B cell (primary cell): ENCODE measurements at regions not wholly inside any gene's neighbourhood (a gene's known extent, or its start where the extent isn't known, plus 50 kb on each side); places are given as distances from the start of the nearest gene placed in this dataset.

Experiments used
- ATAC-seq: fragments of 200-7000 bp; cut with Tn5 transposase; one replicate; pipeline ENCODE4 v1.10.0; 2021; ENCODE audit warnings: low read depth, mild to moderate bottlenecking, moderate number of reproducible peaks, moderate library complexity
- CTCF ChIA-PET: fragments of 350-600 bp; sonication (Branson Sonifier 250); formaldehyde crosslinking; loops from one replicate; lab custom pipeline; 2021; ENCODE audit warnings: antibody characterized with exemption, inconsistent platforms; lab: Charles Lee
- POLR2A ChIA-PET: fragments of 350-600 bp; sonication (Branson Sonifier 250); formaldehyde crosslinking; loops from one replicate; lab custom pipeline; 2021; ENCODE audit warnings: antibody characterized with exemption; lab: Charles Lee
- DNase-seq: peaks from one replicate; pipeline ENCODE4 v3.0.0; 2013
- H2AFZ ChIP-seq: 2 replicates; pipeline ENCODE4 v1.6.1; 2012; ENCODE audit warnings: mild to moderate bottlenecking, low read depth, low read length; ENCODE audit not compliant: insufficient read depth, poor library complexity, severe bottlenecking
- H3K27ac ChIP-seq, 2 donors: 1 replicate in 1 of 2; 2 replicates in 1 of 2; pipeline ENCODE4 v1.5.1; 2012 to 2013; ENCODE audit warnings: low read length in 2 of 2, mild to moderate bottlenecking in 2 of 2, moderate library complexity in 1 of 2
- H3K27me3 ChIP-seq, 4 experiments: fragments of 200-600 bp in 1 of 4; sonication (generic) in 1 of 4; replicated peaks in 1 of 4; 1 replicate in 2 of 4; 2 replicates in 2 of 4; pipeline versions ENCODE4 v1.6.1 to v1.7.0; 2013 to 2016; ENCODE audit warnings: low read length in 3 of 4, mild to moderate bottlenecking in 2 of 4, mixed read lengths in 1 of 4, moderate library complexity in 1 of 4; ENCODE audit not compliant: insufficient read depth in 4 of 4, control insufficient read depth in 3 of 4; ENCODE audit errors: control extremely low read depth in 1 of 4
- H3K36me3 ChIP-seq, 2 experiments: replicated peaks in 1 of 2; 1 replicate in 1 of 2; 2 replicates in 1 of 2; pipeline versions ENCODE4 v1.6.1 to v1.7.1; 2013; ENCODE audit warnings: low read length in 1 of 2; ENCODE audit not compliant: insufficient read depth in 2 of 2, control insufficient read depth in 1 of 2; ENCODE audit errors: control extremely low read depth in 1 of 2, extremely low read depth in 1 of 2
- H3K4me1 ChIP-seq, 2 donors: fragments of 200-600 bp in 1 of 2; sonication (generic) in 1 of 2; 1 replicate in 1 of 2; 2 replicates in 1 of 2; pipeline versions ENCODE4 v1.5.1 to v1.6.1; 2013 to 2017; ENCODE audit warnings: low read length in 2 of 2; ENCODE audit not compliant: control insufficient read depth in 2 of 2, insufficient read depth in 2 of 2
- H3K4me2 ChIP-seq: replicated peaks from 2 replicates; pipeline ENCODE3; 2012; ENCODE audit warnings: mild to moderate bottlenecking, low read depth, low read length; ENCODE audit not compliant: poor library complexity, severe bottlenecking
- H3K4me3 ChIP-seq, 5 experiments: fragments of 200-600 bp in 1 of 5; sonication (generic) in 1 of 5; 1 replicate in 3 of 5; 2 replicates in 2 of 5; pipeline versions ENCODE4 v1.5.1 to v1.7.0; 2011 to 2016; ENCODE audit warnings: low read length in 4 of 5, mild to moderate bottlenecking in 4 of 5, low read depth in 2 of 5, control low read depth in 1 of 5, moderate library complexity in 1 of 5; ENCODE audit not compliant: insufficient read depth in 1 of 5; ENCODE audit errors: control extremely low read depth in 1 of 5, extremely low read depth in 1 of 5
- H3K79me2 ChIP-seq: fragments of 200-600 bp; sonication (generic); one replicate; pipeline ENCODE4 v1.6.0; 2016; ENCODE audit warnings: low read length; ENCODE audit not compliant: control insufficient read depth, insufficient read depth
- H3K9ac ChIP-seq: fragments of 200-600 bp; sonication (generic); 2 replicates; pipeline ENCODE4 v1.6.1; 2017; ENCODE audit warnings: mild to moderate bottlenecking, low read length, moderate library complexity
- H3K9me3 ChIP-seq, 3 donors: one replicate each; pipeline versions ENCODE4 v1.6.1 to v1.7.1; 2013; ENCODE audit warnings: low read length in 2 of 3; ENCODE audit not compliant: control insufficient read depth in 2 of 3, insufficient read depth in 1 of 3; ENCODE audit errors: control extremely low read depth in 1 of 3
- H4K20me1 ChIP-seq: 2 replicates; pipeline ENCODE4 v1.6.0; 2012; ENCODE audit warnings: mild to moderate bottlenecking, low read length; ENCODE audit not compliant: insufficient read depth, control insufficient read depth, poor library complexity, severe bottlenecking
- H3K27ac Mint-ChIP-seq: one replicate; pipeline ENCODE4 v1.8.0; 2021; ENCODE audit warnings: mixed read lengths
- H3K27me3 Mint-ChIP-seq: one replicate; pipeline ENCODE4 v1.8.0; 2021; ENCODE audit warnings: mixed read lengths
- H3K4me1 Mint-ChIP-seq: one replicate; pipeline ENCODE4 v1.8.0; 2021; ENCODE audit warnings: mixed read lengths
- H3K4me3 Mint-ChIP-seq: one replicate; pipeline ENCODE4 v1.8.0; 2021; ENCODE audit warnings: mixed read lengths
- H3K9me3 Mint-ChIP-seq: one replicate; pipeline ENCODE4 v1.8.0; 2022; ENCODE audit warnings: mixed read lengths; ENCODE audit not compliant: insufficient read depth
- EZH2 ChIP-seq: IDR thresholded peaks from 2 replicates; pipeline ENCODE4 v1.6.1; 2012; ENCODE audit warnings: borderline replicate concordance, low read depth, mild to moderate bottlenecking, moderate library complexity, low read length; ENCODE audit not compliant: insufficient read depth, poor library complexity, severe bottlenecking
- WGBS: methylation state at CpG from one replicate; pipeline ENCODE4 v1.1.5; 2013; ENCODE audit warnings: missing lambda C conversion rate; ENCODE audit not compliant: insufficient coverage; 5-methylcytosine and 5-hydroxymethylcytosine counted together
- intact Hi-C: fragments of 100-400 bp; cut with micrococcal nuclease; formaldehyde crosslinking; loops from one replicate; pipeline ENCODE4 v1.10.0; 2022
- TF ChIP-seq, protein P1 (sequence below): fragments of 200-600 bp; IDR thresholded peaks from one replicate; pipeline ENCODE4 v1.8.0; 2022; ENCODE audit warnings: antibody characterized with exemption, mild to moderate bottlenecking

DNA sequence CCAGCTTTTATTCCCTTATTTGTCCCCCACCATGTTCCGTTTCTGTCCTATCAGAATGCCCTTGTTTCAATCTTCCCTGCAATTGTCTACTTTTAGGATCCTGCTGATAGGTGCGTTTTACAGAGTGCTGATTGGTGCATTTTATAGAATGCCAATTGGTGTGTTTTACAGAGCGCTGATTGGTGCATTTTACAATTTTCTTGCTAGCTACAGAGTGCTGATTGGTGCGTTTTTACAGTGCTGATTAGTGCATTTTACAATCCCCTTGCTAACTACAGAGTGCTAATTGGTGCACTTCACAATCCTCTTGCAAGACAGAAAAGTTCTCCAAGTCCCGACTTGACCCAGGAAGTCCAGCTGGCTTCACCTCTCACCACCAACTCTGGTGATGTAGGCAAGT, 161.6 kb upstream of the CDYL start:
- Histone ChIP-seq H3K79me2 (no peaks in the 10 kb centered on the region), H3K27ac (no peak overlapping the region), H3K36me3 (no peaks in the 10 kb centered on the region), H3K4me3 (no peak overlapping the region), H4K20me1 (no peaks in the 10 kb centered on the region), H2AFZ (no peak overlapping the region), H3K9me3 (peaks cover 0 to 3% (median 0%) of the 10 kb centered on the region in 3 donors), H3K4me1 (peaks cover 0 to 3% of the 10 kb centered on the region in 2 donors), H3K4me2 (no peak overlapping the region), H3K27me3 (no peaks in the 10 kb centered on the region), H3K9ac (no peak overlapping the region)
- ChIA-PET CTCF (no interaction called here), POLR2A (no interaction called here)
- Mint-ChIP-seq H3K27ac (no peak overlapping the region), H3K9me3 (no peaks in the 10 kb centered on the region), H3K4me1 (peaks cover 10% of the 10 kb centered on the region), H3K4me3 (no peak overlapping the region), H3K27me3 (peaks cover 33% of the 10 kb centered on the region)
- DNase-seq = no peak
- no peak for ATAC-seq
- intact Hi-C loops = no loop called here
- WGBS = 100% methylated on average over 2 of the region's 5 CpGs
- no peak for TF ChIP-seq EZH2
- TF ChIP-seq, protein P1, sequence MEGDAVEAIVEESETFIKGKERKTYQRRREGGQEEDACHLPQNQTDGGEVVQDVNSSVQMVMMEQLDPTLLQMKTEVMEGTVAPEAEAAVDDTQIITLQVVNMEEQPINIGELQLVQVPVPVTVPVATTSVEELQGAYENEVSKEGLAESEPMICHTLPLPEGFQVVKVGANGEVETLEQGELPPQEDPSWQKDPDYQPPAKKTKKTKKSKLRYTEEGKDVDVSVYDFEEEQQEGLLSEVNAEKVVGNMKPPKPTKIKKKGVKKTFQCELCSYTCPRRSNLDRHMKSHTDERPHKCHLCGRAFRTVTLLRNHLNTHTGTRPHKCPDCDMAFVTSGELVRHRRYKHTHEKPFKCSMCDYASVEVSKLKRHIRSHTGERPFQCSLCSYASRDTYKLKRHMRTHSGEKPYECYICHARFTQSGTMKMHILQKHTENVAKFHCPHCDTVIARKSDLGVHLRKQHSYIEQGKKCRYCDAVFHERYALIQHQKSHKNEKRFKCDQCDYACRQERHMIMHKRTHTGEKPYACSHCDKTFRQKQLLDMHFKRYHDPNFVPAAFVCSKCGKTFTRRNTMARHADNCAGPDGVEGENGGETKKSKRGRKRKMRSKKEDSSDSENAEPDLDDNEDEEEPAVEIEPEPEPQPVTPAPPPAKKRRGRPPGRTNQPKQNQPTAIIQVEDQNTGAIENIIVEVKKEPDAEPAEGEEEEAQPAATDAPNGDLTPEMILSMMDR = no peak

DNA sequence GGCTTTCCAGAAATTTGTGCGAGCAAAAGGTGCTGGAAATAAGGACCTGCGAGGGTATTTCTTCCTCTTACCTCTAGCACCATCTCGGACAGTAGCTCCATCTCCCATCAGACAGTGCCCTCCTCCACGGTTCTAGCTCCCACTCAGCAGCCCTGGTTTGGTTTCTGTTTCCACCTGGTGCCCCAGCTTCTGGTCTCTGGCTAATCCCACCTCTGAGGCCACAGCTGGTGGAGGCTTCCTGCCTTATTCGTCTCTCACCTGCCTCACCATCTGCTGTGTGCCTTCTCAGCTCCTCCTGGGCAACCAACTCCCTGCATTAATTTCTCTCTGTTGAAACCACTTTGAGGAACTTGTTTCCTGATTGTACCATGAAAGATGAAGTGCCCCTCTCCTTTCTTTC, 162.4 kb upstream of the CDYL start:
- no peaks in the 10 kb centered on the region for H3K27me3 ChIP-seq
- peaks cover 37% of the 10 kb centered on the region for H3K27me3 Mint-ChIP-seq
- H3K9me3 Mint-ChIP-seq = no peaks in the 10 kb centered on the region
- no peak overlapping the region for H3K27ac Mint-ChIP-seq
- no peaks in the 10 kb centered on the region for H4K20me1 ChIP-seq
- H3K4me1 ChIP-seq = peaks cover 0 to 3% of the 10 kb centered on the region in 2 donors
- intact Hi-C loops = no loop called here
- no peak for TF ChIP-seq EZH2
- TF ChIP-seq, protein P1 = no peak
- no peak for DNase-seq
- ChIA-PET CTCF (no interaction called here), POLR2A (no interaction called here)
- H3K4me2 ChIP-seq = no peak overlapping the region
- H3K9ac ChIP-seq = no peak overlapping the region
- peaks cover 10% of the 10 kb centered on the region for H3K4me1 Mint-ChIP-seq
- no peak for ATAC-seq
- no peak overlapping the region for H3K4me3 ChIP-seq
- no peak overlapping the region for H3K4me3 Mint-ChIP-seq
- no peak overlapping the region for H2AFZ ChIP-seq
- no peaks in the 10 kb centered on the region for H3K36me3 ChIP-seq
- no peaks in the 10 kb centered on the region for H3K79me2 ChIP-seq
- H3K9me3 ChIP-seq = peaks cover 0 to 3% (median 0%) of the 10 kb centered on the region in 3 donors
- WGBS = 77% methylated on average over 5 of the region's 5 CpGs
- H3K27ac ChIP-seq = no peak overlapping the region
